Erythroblast (primary cell): ENCODE measurements at regions not wholly inside any gene's neighbourhood (a gene's known extent, or its start where the extent isn't known, plus 50 kb on each side); places are given as distances from the start of the nearest gene placed in this dataset.

Source experiments
- GATA1 ChIP-seq: IDR thresholded peaks from 2 replicates; pipeline ENCODE4 v1.6.1; 2011; ENCODE audit warnings: low read depth, mild to moderate bottlenecking, control low read depth, low read length, moderate library complexity
- POLR2A ChIP-seq: IDR thresholded peaks from 2 replicates; pipeline ENCODE4 v1.6.1; 2011; ENCODE audit warnings: mild to moderate bottlenecking, low read length

DNA sequence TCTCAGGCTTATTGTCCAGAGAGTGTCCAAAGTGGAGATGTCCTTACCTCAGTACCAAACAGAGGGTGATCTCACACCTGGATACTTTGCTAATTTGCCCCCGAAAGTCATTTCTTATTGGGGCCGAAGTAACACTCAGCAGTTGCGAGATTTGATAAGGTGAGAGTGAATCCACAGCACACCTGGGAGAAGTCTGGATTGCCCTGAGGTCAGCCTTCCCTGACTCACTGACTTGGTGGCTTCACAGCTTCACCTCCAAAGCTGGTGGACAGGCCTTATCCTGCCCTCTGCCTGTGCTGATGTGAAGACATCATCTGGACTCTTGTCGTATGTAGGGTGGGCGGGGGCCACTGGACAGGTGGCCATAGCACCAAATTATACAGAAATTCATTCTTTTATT, 101.9 kb upstream of the ARMC2 start:
- TF ChIP-seq POLR2A: no peak
- TF ChIP-seq GATA1: no peak
